ENCODE measurements at regions not wholly inside any gene's neighbourhood (a gene's known extent, or its start where the extent isn't known, plus 50 kb on each side); places are given as distances from the start of the nearest gene placed in this dataset.

- ChIA-PET CTCF (no interaction called here), POLR2A (no interaction called here)
- no peak for TF ChIP-seq CTCF (IDR thresholded peaks at IDR 0.05)
Observed at GRCh38 chr2:209371407-209371806, 52.4 kb upstream of the MAP2 start.

More at GRCh38 chr2:209371407-209371806, 52.4 kb upstream of the MAP2 start:
- Mint-ChIP-seq H3K9me3 (peaks cover 15% of the 10 kb centered on the region), H3K27me3 (no peaks in the 10 kb centered on the region), H3K36me3 (ENCODE audit: low read depth) (no peaks in the 10 kb centered on the region), H3K4me3 (no peak overlapping the region), H3K4me1 (ENCODE audit: low read depth) (no peaks in the 10 kb centered on the region), H3K27ac (no peak overlapping the region)
- no peak overlapping the region for H3K4me3 ChIP-seq (ENCODE audit: low read length)
- no peak for DNase-seq
- H3K4me1 ChIP-seq (ENCODE audit: insufficient read depth, low read length): no peaks in the 10 kb centered on the region
- intact Hi-C loops (cut with DNase I, micrococcal nuclease): no loop called here
- H3K36me3 ChIP-seq (ENCODE audit: insufficient read depth, low read length): no peaks in the 10 kb centered on the region
- no peak for ATAC-seq (ENCODE audit: poor library complexity)
- no peaks in the 10 kb centered on the region for H3K27me3 ChIP-seq (ENCODE audit: control insufficient read depth in 1 of 2, insufficient read depth in 2 of 2, low read length in 2 of 2)
- H3K9me3 ChIP-seq (ENCODE audit: control insufficient read depth in 1 of 2, insufficient read depth in 1 of 2, low read length in 2 of 2): peaks cover 0 to 2% of the 10 kb centered on the region in 2 experiments
- H3K27ac ChIP-seq (ENCODE audit: low read depth in 1 of 2, low read length in 2 of 2): no peak overlapping the region

All from CD4-positive, alpha-beta T cell (primary cell).